LNCaP clone FGC (cell line): ENCODE measurements at regions not wholly inside any gene's neighbourhood (a gene's known extent, or its start where the extent isn't known, plus 50 kb on each side); places are given as distances from the start of the nearest gene placed in this dataset.

Source experiments
- DNase-seq: peaks from one replicate; pipeline ENCODE4 v3.0.0-alpha.2; 2011; ENCODE audit warnings: low read depth
- H3K4me3 ChIP-seq: 2 replicates; pipeline ENCODE4 v1.5.1; 2011; ENCODE audit warnings: mild to moderate bottlenecking, low read depth, low read length, control low read depth
- CTCF ChIP-seq: IDR thresholded peaks from 2 replicates; pipeline ENCODE4 v1.5.1; 2012; ENCODE audit warnings: mild to moderate bottlenecking; ENCODE audit not compliant: control insufficient read depth, insufficient read depth; ENCODE audit errors: extremely low read depth

- no peak for TF ChIP-seq CTCF
- no peak for DNase-seq
- H3K4me3 ChIP-seq, result no peak overlapping the region
Measured at GRCh38 chr16:85378145-85379040, 234.7 kb upstream of the GSE1 start.

DNA sequence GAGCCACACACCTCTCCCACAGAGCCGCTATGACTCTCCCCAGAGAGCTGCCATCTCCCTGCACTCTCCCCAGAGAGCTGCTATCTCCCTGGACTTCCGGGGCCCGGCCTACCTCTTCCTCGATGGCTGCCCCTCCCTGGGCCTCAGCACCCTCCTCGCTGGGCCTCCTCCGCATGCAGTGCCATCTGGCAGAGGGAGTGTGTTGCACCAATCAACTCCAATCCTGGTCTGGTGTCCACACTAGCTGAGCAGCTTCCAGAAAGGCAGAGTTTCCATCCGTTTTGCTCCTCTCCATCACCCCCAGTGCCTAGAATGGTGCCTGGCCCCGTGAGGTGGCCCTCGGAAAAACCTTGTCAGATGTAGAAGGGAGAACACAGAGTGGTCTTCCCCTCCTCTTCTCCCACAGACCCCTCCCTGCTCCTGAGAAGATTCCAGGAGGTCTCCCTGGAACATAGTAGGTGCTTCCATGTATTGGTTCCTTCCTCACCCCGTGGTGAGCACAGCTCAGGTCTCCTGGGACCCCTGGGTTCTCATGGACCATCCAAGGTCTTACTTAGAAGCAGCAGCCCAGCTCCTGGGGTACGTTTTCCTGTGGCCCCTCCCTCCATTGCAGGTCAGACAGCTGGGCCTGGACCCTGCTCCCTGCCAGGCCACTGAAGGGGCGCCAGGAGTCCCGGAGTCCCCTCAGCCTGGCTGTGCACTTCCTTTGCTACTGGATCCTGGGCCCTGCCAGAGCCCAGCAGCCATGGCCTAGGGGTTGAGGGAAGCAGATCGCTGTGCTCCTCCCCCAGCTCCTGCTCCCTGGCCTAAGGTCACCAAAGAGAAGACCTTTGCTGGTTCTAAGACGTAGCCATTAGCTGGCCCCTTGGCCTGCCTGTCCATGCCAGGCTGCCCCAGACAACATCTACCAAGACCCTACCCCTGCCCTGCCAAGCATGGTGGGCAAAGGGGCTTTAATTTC, 233.8 kb upstream of the GSE1 start:
- H3K4me3 ChIP-seq, result no peak overlapping the region
- TF ChIP-seq CTCF, result no peak
- no peak for DNase-seq

DNA sequence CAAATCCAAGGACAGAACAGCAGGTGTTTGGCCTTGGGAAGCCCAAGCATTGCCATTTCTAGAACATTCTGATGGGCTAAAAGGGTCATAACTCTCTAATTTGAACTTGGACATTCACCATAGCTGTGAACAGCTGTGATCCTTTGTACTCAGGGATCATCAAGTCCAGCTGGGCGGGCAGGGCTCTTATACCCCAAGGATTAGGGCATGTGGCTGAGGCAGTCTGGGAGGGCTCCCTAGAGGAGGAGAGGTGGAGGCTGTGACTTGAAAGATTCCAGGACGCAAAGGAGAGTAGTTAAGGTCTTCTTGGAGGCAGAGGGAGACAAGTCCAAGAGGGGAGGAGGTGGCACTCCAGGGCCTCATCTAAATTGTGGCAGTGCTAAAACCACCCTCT, 233.1 kb upstream of the GSE1 start:
- no peak for DNase-seq
- TF ChIP-seq CTCF, result no peak
- H3K4me3 ChIP-seq, result no peak overlapping the region

DNA sequence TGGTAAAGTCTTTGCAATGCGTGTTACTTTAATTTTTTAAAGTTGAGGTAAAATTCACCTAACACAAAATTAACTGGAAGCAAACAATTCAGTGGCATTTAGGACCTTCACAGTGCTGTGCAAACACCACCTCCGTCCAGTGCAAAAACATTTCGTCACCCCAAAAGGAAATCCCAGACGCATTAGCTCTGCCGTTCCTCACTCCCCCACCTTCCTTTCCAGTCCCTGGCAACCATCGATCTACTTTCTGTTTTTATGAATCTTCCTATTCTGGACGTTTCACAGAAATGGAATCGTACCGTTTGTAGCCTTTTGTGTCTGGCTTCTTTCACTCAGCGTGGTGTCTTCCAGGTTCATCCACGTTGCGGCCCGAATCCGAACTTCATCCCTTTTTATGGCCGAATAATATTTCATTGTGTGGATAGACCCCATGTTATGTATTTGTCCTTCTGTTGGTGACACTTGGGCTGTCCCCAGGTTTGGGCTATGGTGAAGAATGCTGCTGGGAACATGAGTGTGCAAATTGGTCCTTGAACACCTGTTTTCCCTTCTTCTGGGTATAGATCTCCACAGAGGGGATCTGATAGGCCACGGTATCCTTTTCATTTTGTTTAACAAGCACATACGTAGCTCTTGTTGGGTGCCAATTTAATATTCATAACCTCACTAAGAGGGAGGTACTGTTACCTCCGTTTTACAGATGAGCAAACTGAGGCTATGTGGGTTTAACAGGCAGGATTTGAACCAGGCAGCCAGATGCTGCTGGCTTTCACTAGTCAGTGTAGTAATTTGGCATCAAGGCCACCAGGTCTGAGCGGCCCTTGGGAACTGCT, 232.0 kb upstream of the GSE1 start:
- no peak for TF ChIP-seq CTCF
- no peak overlapping the region for H3K4me3 ChIP-seq
- DNase-seq, result no peak

DNA sequence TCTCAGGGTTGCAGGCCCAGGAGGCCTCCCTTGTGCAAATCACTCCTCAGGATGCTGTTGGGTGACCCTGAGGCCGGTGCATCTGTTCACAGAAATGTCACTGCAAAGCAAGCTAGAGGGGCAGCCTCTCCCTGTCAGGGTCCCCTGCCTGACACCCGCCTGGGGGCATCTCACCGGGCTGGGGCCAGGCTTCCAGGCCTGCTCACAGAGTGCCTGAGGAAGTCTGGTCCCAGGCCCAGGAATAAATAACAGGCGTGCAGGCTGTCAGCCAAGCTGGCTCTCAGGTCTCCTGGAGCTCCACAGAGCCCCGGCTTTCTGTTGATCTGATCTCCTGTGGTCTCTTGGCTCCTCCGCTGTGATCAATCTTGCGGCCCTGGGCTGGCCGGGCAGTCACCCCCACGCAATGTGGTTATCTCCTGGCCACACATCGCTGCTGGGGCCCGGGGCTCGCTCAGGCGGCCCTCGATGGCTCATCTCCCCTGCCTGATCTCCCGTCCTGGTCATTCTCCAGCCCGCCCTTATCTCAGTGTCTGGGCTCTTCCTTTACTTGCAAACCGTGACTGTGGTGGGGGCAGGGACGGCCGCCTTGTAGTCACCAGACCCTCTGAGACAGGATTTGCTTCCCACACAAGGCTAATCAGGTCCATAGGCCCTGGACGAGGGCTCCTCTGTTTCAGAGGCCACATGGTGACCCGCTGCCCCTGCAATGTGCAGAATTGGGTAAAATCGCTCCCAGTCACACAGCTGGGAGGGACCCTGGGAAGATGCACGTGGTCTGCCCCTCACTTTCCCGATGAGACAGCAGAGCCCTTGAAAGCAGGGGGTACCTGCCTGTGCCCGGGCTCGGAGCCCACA, 231.2 kb upstream of the GSE1 start:
- no peak for TF ChIP-seq CTCF
- no peak overlapping the region for H3K4me3 ChIP-seq
- no peak for DNase-seq
